Panc1 (cell line): ENCODE measurements at regions not wholly inside any gene's neighbourhood (a gene's known extent, or its start where the extent isn't known, plus 50 kb on each side); places are given as distances from the start of the nearest gene placed in this dataset.

ENCODE experiments used
- ATAC-seq: fragments of 200-7000 bp; cut with Tn5 transposase; 2 replicates; pipeline ENCODE4 v1.9.1; 2020; ENCODE audit warnings: mild to moderate bottlenecking, moderate library complexity
- BruUV-seq: library from RNA; stranded (reverse); fragments of 400-500 nt; replicated peaks from 2 replicates; lab custom pipeline; 2021; lab: Mats Ljungman, UMichigan
- CTCF ChIA-PET: fragments of 300-600 bp; sonication (Branson Sonifier 250); formaldehyde crosslinking; loops from one replicate; lab custom pipeline; 2022; ENCODE audit warnings: antibody characterized with exemption; lab: Charles Lee
- POLR2A ChIA-PET: fragments of 300-600 bp; sonication (Branson Sonifier 250); formaldehyde crosslinking; loops from one replicate; lab custom pipeline; 2022; ENCODE audit warnings: antibody characterized with exemption; lab: Charles Lee
- DNase-seq: peaks from one replicate; pipeline ENCODE4 v3.0.0-alpha.2; 2010; ENCODE audit warnings: low read depth, low spot score
- H3K27ac ChIP-seq: 2 replicates; pipeline ENCODE4 v1.5.1; 2011; ENCODE audit warnings: mild to moderate bottlenecking, low read length, inconsistent platforms
- H3K27me3 ChIP-seq: fragments of 200-500 bp; sonication (Bioruptor generic); 2 replicates; pipeline ENCODE4 v1.6.0; 2014; ENCODE audit warnings: low read length, inconsistent platforms; ENCODE audit not compliant: control insufficient read depth, insufficient read depth
- H3K36me3 ChIP-seq: fragments of 200-500 bp; sonication (Bioruptor generic); 2 replicates; pipeline ENCODE4 v1.5.1; 2014; ENCODE audit warnings: inconsistent platforms, mild to moderate bottlenecking, low read length, moderate library complexity; ENCODE audit not compliant: control insufficient read depth, insufficient read depth
- H3K4me1 ChIP-seq: 2 replicates; pipeline ENCODE4 v1.5.1; 2011; ENCODE audit warnings: inconsistent platforms, mild to moderate bottlenecking, low read length, moderate library complexity; ENCODE audit not compliant: control insufficient read depth, insufficient read depth
- H3K4me3 ChIP-seq, 2 experiments: 2 replicates each; pipeline ENCODE4 v1.5.1; 2011 to 2012; ENCODE audit warnings: low read depth in 2 of 2, low read length in 2 of 2, mild to moderate bottlenecking in 2 of 2, inconsistent platforms in 1 of 2, moderate library complexity in 1 of 2
- H3K9me3 ChIP-seq: fragments of 200-500 bp; sonication (Bioruptor generic); 2 replicates; pipeline ENCODE4 v1.5.1; 2014; ENCODE audit warnings: low read depth, mild to moderate bottlenecking, inconsistent platforms, low read length, moderate library complexity; ENCODE audit not compliant: control insufficient read depth, insufficient read depth
- POLR2AphosphoS5 ChIP-seq: IDR thresholded peaks from 2 replicates; pipeline ENCODE4 v1.6.1; 2012; ENCODE audit warnings: mild to moderate bottlenecking, low read depth, low read length, moderate library complexity
- REST ChIP-seq, 2 experiments: IDR thresholded peaks; 2 replicates each; pipeline ENCODE4 v1.6.1; 2011 to 2012; ENCODE audit warnings: low read depth in 2 of 2, control low read depth in 1 of 2, low read length in 1 of 2, mild to moderate bottlenecking in 1 of 2, moderate library complexity in 1 of 2; ENCODE audit not compliant: insufficient read depth in 1 of 2
- SIN3A ChIP-seq: IDR thresholded peaks from 2 replicates; pipeline ENCODE4 v1.6.1; 2012; ENCODE audit warnings: low read depth, mild to moderate bottlenecking, low read length, moderate library complexity, borderline replicate concordance; ENCODE audit not compliant: insufficient read depth
- TCF7L2 ChIP-seq: IDR thresholded peaks from 2 replicates; pipeline ENCODE4 v1.6.1; 2011; ENCODE audit warnings: mild to moderate bottlenecking, low read depth, low read length, inconsistent platforms
- in situ Hi-C: cut with HindIII; loops from 2 replicates; pipeline ENCODE4 v1.10.0; 2016; ENCODE audit warnings: low sequenced_read_pairs, low pct_unique_long_range_greater_than_20kb
- intact Hi-C: fragments of 100-400 bp; cut with micrococcal nuclease; formaldehyde crosslinking; loops from one replicate; pipeline ENCODE4 v1.10.0; 2022; ENCODE audit not compliant: unreplicated experiment
- TF ChIP-seq, protein P1 (sequence below): fragments of 450-650 bp; IDR thresholded peaks from 2 replicates; pipeline ENCODE4 v1.5.1; 2017; ENCODE audit warnings: mild to moderate bottlenecking

DNA sequence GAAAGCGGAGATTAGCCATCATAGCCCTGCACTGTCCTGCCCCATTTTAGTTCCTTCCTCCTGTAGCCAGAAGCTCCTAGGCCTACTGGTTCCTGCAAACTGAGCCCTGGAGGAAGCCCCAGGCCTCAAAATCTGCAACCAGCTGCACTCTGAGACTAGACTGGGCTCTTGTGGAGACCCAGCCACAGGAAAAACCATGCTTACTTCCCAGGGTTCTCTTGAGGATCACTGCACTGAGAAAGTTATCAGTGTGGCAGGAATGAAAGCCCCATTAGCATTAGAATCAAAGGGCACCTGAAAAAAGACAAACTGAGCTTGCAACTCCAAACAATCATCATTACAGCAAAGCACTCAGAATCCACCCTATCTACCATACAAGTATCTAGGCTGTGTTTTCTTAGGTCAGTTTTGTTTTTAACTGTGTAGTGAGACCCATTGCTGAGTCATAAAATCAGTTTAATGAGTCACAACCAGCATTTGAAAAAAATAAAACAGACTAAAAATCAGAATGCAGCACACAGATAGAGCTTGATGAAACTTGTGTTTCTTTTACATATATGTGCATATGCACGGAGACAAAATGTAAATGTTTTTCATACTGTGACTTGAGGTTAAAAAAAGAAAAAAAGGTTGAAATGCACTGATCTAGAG is 91.0 kb downstream of the UNC5CL start:
- Histone ChIP-seq H3K27me3 (no peaks in the 10 kb centered on the region), H3K4me3 (no peak overlapping the region), H3K36me3 (no peaks in the 10 kb centered on the region), H3K27ac (peak overlapping the region; percentile 97), H3K4me1 (peaks cover 43% of the 10 kb centered on the region), H3K9me3 (no peaks in the 10 kb centered on the region)
- peak; percentile 64 for ATAC-seq
- POLR2A ChIA-PET = no interaction called here
- CTCF ChIA-PET = no interaction called here
- TF ChIP-seq POLR2AphosphoS5 (no peak), REST (IDR thresholded peaks at IDR 0.05; ENCODE audit: insufficient read depth in 1 of 2, low read depth in 2 of 2, low read length in 1 of 2) (no peak), TCF7L2 (no peak), SIN3A (no peak)
- TF ChIP-seq, protein P1, sequence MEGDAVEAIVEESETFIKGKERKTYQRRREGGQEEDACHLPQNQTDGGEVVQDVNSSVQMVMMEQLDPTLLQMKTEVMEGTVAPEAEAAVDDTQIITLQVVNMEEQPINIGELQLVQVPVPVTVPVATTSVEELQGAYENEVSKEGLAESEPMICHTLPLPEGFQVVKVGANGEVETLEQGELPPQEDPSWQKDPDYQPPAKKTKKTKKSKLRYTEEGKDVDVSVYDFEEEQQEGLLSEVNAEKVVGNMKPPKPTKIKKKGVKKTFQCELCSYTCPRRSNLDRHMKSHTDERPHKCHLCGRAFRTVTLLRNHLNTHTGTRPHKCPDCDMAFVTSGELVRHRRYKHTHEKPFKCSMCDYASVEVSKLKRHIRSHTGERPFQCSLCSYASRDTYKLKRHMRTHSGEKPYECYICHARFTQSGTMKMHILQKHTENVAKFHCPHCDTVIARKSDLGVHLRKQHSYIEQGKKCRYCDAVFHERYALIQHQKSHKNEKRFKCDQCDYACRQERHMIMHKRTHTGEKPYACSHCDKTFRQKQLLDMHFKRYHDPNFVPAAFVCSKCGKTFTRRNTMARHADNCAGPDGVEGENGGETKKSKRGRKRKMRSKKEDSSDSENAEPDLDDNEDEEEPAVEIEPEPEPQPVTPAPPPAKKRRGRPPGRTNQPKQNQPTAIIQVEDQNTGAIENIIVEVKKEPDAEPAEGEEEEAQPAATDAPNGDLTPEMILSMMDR = no peak
- no peak for DNase-seq
- no TSS peak for BruUV-seq
- in situ Hi-C loops = no loop called here
- intact Hi-C loops = no loop called here

DNA sequence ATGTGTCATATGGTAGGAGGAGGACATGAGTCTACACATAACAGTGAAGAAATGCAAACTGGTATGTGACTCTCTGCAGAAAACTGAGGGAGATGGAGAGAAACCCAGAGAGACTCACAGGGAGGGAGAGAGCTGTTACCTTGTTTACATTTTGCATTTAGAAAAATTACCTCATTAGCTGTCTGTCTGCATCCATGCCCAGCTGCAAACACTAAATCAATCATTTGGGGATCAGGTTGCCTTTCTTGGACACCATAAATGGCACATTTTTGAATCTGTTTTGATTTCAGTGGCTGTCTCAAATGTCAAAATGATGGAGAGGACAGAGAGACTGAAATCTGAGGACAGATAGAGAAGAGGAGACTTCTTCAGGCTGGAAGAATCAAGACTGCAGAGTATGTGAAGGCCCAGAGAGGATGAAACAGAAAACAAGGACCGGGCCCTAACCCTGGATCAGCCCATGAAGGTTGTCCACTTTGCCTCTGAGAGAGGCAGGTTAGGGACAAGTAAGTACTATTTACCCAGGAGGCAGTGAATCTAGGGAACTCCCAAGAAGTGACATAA is 92.2 kb downstream of the UNC5CL start:
- peak overlapping the region; percentile 67 for H3K27ac ChIP-seq
- no peak overlapping the region for H3K4me3 ChIP-seq
- H3K9me3 ChIP-seq = no peaks in the 10 kb centered on the region
- no peaks in the 10 kb centered on the region for H3K36me3 ChIP-seq
- H3K4me1 ChIP-seq = peaks cover 38% of the 10 kb centered on the region
- BruUV-seq = no TSS peak
- in situ Hi-C loops = no loop called here
- no peak for DNase-seq
- no peaks in the 10 kb centered on the region for H3K27me3 ChIP-seq
- intact Hi-C loops = no loop called here
- CTCF ChIA-PET = interaction anchor here (0.7 kb wide), 1 partner anchor 1760 kb away, joined by 6 read pairs; no protein-coding TSS in a partner anchor
- POLR2A ChIA-PET = no interaction called here
- TF ChIP-seq, protein P1 = no peak
- TF ChIP-seq POLR2AphosphoS5 = no peak
- no peak for TF ChIP-seq REST (IDR thresholded peaks at IDR 0.05; ENCODE audit: insufficient read depth in 1 of 2, low read depth in 2 of 2, low read length in 1 of 2)
- TF ChIP-seq SIN3A = no peak
- TF ChIP-seq TCF7L2 = no peak
- ATAC-seq = no peak
